Ectodermal cell (in vitro differentiated cells): ENCODE measurements at regions not wholly inside any gene's neighbourhood (a gene's known extent, or its start where the extent isn't known, plus 50 kb on each side); places are given as distances from the start of the nearest gene placed in this dataset.

Experiments used
- H3K27ac ChIP-seq: 2 replicates; pipeline ENCODE4 v1.7.0; 2013; ENCODE audit warnings: mild to moderate bottlenecking, low read depth, low read length; ENCODE audit not compliant: insufficient read depth, poor library complexity, severe bottlenecking
- H3K27me3 ChIP-seq: 2 replicates; pipeline ENCODE4 v1.7.0; 2013; ENCODE audit warnings: mild to moderate bottlenecking, low read length; ENCODE audit not compliant: insufficient read depth, control insufficient read depth, poor library complexity, severe bottlenecking
- H3K36me3 ChIP-seq: one replicate; pipeline ENCODE4 v1.7.0; 2013; ENCODE audit warnings: low read length; ENCODE audit not compliant: control insufficient read depth, insufficient read depth
- H3K4me1 ChIP-seq: one replicate; pipeline ENCODE4 v1.7.0; 2013; ENCODE audit warnings: low read length; ENCODE audit not compliant: control insufficient read depth, insufficient read depth
- H3K4me3 ChIP-seq: 2 replicates; pipeline ENCODE4 v1.7.0; 2013; ENCODE audit warnings: low read depth, low read length, control low read depth; ENCODE audit not compliant: insufficient read depth
- H3K9me3 ChIP-seq: 2 replicates; pipeline ENCODE4 v1.7.0; 2013; ENCODE audit warnings: mild to moderate bottlenecking, low read length, moderate library complexity; ENCODE audit not compliant: control insufficient read depth
- WGBS, 2 experiments: methylation state at CpG; one replicate each; pipeline ENCODE4 v1.1.7; 2013; ENCODE audit warnings: missing lambda C conversion rate in 2 of 2; 5-methylcytosine and 5-hydroxymethylcytosine counted together

GRCh38 chr9:129406278-129407225 is 214.3 kb downstream of the C9orf50 start:
- no peaks in the 10 kb centered on the region for H3K36me3 ChIP-seq
- no peak overlapping the region for H3K4me3 ChIP-seq
- no peak overlapping the region for H3K27ac ChIP-seq
- WGBS, 2 experiments, result 81 to 84% methylated on average over 24 to 25 of the region's 25 CpGs
- no peaks in the 10 kb centered on the region for H3K9me3 ChIP-seq
- H3K27me3 ChIP-seq, result no peaks in the 10 kb centered on the region
- H3K4me1 ChIP-seq, result peaks cover 45% of the 10 kb centered on the region

DNA sequence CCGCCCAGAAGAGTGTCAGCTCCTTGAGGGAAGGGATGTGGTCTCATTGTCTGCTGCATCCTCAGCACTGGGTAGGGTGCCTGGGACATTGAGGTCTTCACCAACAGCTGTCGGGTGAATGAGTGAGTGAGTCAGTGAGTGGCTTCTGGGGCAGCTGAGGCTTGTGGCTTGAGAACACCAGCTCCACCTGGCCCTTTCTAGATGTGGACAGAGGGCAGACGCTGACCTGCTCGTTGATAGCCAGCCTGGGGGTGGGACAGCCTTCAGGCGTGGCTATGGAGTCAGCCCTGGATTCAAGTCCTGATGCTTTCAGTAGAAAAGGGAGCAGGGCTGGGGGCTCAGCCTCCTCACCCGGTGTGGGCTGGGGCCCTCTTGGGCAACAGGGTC is 215.1 kb downstream of the C9orf50 start:
- 93 to 95% methylated on average over 6 of the region's 6 CpGs for WGBS, 2 experiments

DNA sequence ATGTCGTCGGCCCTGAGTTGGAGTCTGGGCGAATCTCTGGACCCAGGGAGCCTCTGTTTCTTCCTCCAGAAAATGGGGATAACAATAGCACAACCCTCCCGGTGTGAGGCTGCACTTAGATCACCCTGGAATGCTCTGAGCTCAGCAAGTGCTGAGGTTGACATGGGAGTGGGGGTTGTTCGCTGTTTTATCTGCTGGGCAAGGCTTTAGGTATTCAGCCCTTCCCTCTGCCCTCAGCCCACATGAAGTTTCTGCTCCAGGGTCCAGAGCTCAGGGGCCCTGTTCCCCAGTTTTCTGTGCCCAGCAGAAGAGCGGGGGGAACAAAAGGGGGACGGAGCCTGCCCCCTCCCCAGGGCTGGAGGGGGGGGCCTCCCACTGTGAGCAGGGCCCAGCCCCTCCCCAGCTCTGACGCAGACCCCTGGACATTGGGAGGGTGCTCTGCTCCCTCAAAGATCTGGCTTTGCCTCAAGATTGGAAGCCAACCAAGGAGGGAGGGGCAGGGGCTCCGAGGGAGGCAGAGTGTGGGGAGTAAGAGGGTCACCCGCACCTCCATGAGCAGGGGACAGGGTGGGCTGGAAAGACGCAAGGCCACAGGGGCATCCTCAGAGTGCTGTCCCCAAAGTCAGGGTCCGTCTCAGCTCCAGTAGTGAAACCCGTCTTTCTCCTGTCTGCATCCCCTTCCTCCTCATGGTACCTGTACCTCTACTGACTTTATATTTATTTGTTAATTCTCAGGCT is 215.6 kb downstream of the C9orf50 start:
- Histone ChIP-seq H3K27me3 (no peaks in the 10 kb centered on the region), H3K4me1 (peaks cover 45% of the 10 kb centered on the region), H3K36me3 (no peaks in the 10 kb centered on the region), H3K4me3 (no peak overlapping the region), H3K27ac (no peak overlapping the region), H3K9me3 (no peaks in the 10 kb centered on the region)
- 72 to 75% methylated on average over 13 of the region's 13 CpGs for WGBS, 2 experiments

More for the DNA sequence above, 215.1 kb downstream of the C9orf50 start:
- Histone ChIP-seq H3K4me3 (no peak overlapping the region), H3K4me1 (peaks cover 45% of the 10 kb centered on the region), H3K27ac (no peak overlapping the region), H3K27me3 (no peaks in the 10 kb centered on the region), H3K9me3 (no peaks in the 10 kb centered on the region), H3K36me3 (no peaks in the 10 kb centered on the region)

DNA sequence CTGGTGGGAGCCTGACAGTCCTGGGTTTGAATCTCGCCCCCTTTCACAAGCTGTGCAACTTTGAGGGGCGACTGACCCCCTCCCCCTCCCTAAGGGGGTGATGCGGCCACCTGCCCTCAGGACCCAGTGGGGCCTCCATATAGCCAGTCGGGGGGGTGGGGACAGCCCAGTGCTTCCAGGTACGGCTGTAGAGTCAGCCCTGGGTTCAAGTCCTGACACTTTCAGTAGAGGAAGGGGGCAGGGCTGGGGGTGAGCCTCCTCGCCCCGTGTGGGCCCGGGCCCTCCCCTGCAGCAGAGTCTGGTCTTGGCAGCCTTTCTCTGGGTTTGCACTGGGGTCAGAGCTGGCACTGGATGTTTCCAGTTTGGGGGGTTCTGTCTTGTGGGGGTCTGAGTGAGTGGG is 216.3 kb downstream of the C9orf50 start:
- no peaks in the 10 kb centered on the region for H3K27me3 ChIP-seq
- no peak overlapping the region for H3K27ac ChIP-seq
- no peaks in the 10 kb centered on the region for H3K36me3 ChIP-seq
- no peaks in the 10 kb centered on the region for H3K9me3 ChIP-seq
- no peak overlapping the region for H3K4me3 ChIP-seq
- 88 to 92% methylated on average over 8 of the region's 8 CpGs for WGBS, 2 experiments
- peaks cover 45% of the 10 kb centered on the region for H3K4me1 ChIP-seq

DNA sequence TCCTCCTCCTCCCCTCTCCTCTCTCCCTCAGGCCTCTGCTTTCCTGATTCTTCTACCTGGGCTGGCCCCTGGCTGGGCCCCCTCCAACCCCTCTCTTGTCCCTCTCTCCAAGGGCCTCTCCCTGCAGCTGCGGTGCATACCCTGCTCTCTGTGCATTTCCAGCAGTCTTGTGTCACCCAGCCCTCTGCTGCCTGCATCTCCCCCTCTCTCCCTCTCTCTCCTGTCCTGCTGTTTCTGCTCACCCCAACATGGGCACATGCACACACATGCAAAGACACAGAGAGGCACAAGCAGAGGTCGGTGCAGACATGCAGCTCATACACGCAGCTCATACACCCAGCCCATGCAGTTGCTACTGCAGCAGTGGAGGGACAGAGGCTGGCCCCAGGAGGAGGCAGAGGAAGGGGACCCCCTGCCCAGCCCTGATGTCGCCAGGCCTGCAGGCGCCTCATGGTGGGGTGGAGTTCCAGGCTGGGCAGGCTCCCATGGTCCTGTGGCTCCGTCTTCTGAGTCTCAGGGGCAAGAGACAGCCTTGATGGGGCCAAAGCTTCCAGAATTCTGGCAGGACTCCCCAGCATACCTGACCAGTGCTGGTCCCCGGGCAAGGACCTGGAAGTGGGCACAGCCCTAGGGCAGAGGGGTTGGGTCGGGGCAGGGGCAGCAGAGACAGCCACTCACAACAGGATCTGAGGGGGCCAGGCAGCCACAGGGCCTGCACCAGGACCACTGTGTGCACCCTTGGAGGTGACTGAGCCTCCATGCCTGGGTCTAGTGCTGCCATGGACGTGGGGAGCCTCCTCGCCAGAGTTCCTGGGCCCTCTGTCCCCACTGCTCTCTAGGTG is 216.9 kb downstream of the C9orf50 start:
- no peaks in the 10 kb centered on the region for H3K9me3 ChIP-seq
- 73 to 78% methylated on average over 10 of the region's 10 CpGs for WGBS, 2 experiments
- peaks cover 49% of the 10 kb centered on the region for H3K4me1 ChIP-seq
- no peak overlapping the region for H3K4me3 ChIP-seq
- no peaks in the 10 kb centered on the region for H3K36me3 ChIP-seq
- H3K27me3 ChIP-seq, result no peaks in the 10 kb centered on the region
- H3K27ac ChIP-seq, result no peak overlapping the region

GRCh38 chr9:129402931-129403778 is 217.7 kb downstream of the C9orf50 start:
- WGBS, 2 experiments, result 88 to 90% methylated on average over 16 of the region's 16 CpGs
- Histone ChIP-seq H3K4me1 (peaks cover 50% of the 10 kb centered on the region), H3K36me3 (no peaks in the 10 kb centered on the region), H3K9me3 (no peaks in the 10 kb centered on the region), H3K27ac (peak overlapping the region; percentile 60), H3K27me3 (no peaks in the 10 kb centered on the region), H3K4me3 (no peak overlapping the region)

- Histone ChIP-seq H3K9me3 (no peaks in the 10 kb centered on the region), H3K27me3 (no peaks in the 10 kb centered on the region), H3K4me3 (no peak overlapping the region), H3K36me3 (no peaks in the 10 kb centered on the region), H3K27ac (peak overlapping the region; percentile 60), H3K4me1 (peaks cover 49% of the 10 kb centered on the region)
- WGBS, 2 experiments, result 7% methylated on average over 20 of the region's 20 CpGs
These were observed 218.5 kb downstream of the C9orf50 start for GRCh38 chr9:129402371-129402739.

DNA sequence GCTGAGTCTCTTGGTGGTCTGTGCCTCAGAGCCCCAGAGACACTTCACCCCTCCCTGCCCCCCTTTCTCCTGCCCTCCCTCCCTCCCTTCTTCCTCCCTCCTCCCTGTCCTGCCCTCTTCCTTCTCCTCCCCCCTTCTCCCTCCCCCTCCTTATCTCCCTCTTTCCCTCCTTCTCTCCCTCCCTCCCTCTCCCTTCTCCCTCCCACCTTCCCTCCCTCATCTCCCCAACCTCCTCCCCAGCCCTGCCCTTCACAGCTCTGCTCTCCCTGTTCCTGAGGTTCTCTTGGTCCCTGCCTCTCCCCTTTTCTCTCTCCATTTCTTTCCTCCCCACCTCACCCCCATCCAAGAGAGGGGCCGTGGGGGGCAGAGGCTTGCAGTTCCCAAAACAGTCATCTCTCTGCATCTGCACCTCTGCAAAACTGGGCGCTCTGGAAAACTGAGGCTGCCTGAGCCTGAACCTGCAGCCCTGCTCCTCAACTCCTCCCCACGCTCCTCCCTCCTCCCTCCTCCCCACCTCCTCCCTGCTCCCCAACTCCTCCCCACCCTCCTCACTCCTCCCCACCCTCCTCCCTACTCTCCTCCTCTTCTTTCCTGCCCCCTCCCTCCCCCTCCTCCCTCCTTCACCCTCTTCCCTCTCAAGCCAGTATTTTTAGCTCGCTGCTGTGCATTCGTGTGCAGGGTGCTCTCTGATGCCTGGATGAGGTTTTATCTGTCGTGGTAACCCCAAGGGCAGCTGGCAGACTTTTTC is 219.1 kb downstream of the C9orf50 start:
- Histone ChIP-seq H3K27ac (peak overlapping the region; percentile 60), H3K36me3 (no peaks in the 10 kb centered on the region), H3K9me3 (no peaks in the 10 kb centered on the region), H3K4me3 (no peak overlapping the region), H3K27me3 (no peaks in the 10 kb centered on the region), H3K4me1 (peaks cover 49% of the 10 kb centered on the region)
- WGBS, 2 experiments, result 43 to 47% methylated on average over 6 of the region's 6 CpGs
